ENCODE measurements at regions not wholly inside any gene's neighbourhood (a gene's known extent, or its start where the extent isn't known, plus 50 kb on each side); places are given as distances from the start of the nearest gene placed in this dataset.

GRCh38 chr3:83251490-83251889 is 1490.0 kb upstream of the GBE1 start:
- Histone ChIP-seq H3K4me1 (ENCODE audit: insufficient read depth) (no peaks in the 10 kb centered on the region), H3K36me3 (ENCODE audit: insufficient read depth) (no peaks in the 10 kb centered on the region), H3K27ac (ENCODE audit: low read depth) (no peak overlapping the region), H3K9me2 (ENCODE audit: insufficient read depth) (peaks cover 4% of the 10 kb centered on the region), H4K20me1 (replicated peaks; ENCODE audit: insufficient read depth) (no peaks in the 10 kb centered on the region), H2AFZ (no peak overlapping the region), H3K79me2 (replicated peaks; ENCODE audit: insufficient read depth) (no peaks in the 10 kb centered on the region), H3F3A (replicated peaks; ENCODE audit: low read depth) (no peaks in the 10 kb centered on the region), H3K4me2 (no peak overlapping the region), H3K4me3 (no peak overlapping the region), H3K27me3 (ENCODE audit: insufficient read depth) (no peaks in the 10 kb centered on the region)
- no peak for DNase-seq (ENCODE audit: low spot score)
- no peaks in the 10 kb centered on the region for H3K27me3 Mint-ChIP-seq (ENCODE audit: insufficient read depth, low read depth, poor library complexity)
- no peak for ATAC-seq
- H3K9me3 Mint-ChIP-seq, result no peaks in the 10 kb centered on the region
- H3K27ac Mint-ChIP-seq, result no peak overlapping the region
- TF ChIP-seq JUNB (IDR thresholded peaks at IDR 0.05; ENCODE audit: unreplicated experiment) (no peak), POLR2AphosphoS5 (IDR thresholded peaks at IDR 0.05; ENCODE audit: low read depth) (no peak), REST (IDR thresholded peaks at IDR 0.05; ENCODE audit: unreplicated experiment) (no peak), ZNF114 (CRISPR knock-in tag; IDR thresholded peaks at IDR 0.05) (no peak), EZH2 (IDR thresholded peaks at IDR 0.05; ENCODE audit: low read depth, unreplicated experiment) (no peak), EZH2phosphoT487 (IDR thresholded peaks at IDR 0.05; ENCODE audit: unreplicated experiment) (no peak), CREB1 (CRISPR knock-in tag; IDR thresholded peaks at IDR 0.05; ENCODE audit: low read depth) (no peak), ZNF331 (CRISPR knock-in tag; IDR thresholded peaks at IDR 0.05; ENCODE audit: low read depth) (no peak), NANOG (IDR thresholded peaks at IDR 0.05; ENCODE audit: borderline replicate concordance) (no peak), ETS1 (IDR thresholded peaks at IDR 0.05) (no peak), STAT1 (IDR thresholded peaks at IDR 0.05; ENCODE audit: unreplicated experiment) (no peak)
- TF ChIP-seq, protein P1, sequence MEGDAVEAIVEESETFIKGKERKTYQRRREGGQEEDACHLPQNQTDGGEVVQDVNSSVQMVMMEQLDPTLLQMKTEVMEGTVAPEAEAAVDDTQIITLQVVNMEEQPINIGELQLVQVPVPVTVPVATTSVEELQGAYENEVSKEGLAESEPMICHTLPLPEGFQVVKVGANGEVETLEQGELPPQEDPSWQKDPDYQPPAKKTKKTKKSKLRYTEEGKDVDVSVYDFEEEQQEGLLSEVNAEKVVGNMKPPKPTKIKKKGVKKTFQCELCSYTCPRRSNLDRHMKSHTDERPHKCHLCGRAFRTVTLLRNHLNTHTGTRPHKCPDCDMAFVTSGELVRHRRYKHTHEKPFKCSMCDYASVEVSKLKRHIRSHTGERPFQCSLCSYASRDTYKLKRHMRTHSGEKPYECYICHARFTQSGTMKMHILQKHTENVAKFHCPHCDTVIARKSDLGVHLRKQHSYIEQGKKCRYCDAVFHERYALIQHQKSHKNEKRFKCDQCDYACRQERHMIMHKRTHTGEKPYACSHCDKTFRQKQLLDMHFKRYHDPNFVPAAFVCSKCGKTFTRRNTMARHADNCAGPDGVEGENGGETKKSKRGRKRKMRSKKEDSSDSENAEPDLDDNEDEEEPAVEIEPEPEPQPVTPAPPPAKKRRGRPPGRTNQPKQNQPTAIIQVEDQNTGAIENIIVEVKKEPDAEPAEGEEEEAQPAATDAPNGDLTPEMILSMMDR (conservative IDR thresholded peaks at IDR 0.05; ENCODE audit: low read depth in 2 of 2), result no peak
- TF ChIP-seq, protein P2, sequence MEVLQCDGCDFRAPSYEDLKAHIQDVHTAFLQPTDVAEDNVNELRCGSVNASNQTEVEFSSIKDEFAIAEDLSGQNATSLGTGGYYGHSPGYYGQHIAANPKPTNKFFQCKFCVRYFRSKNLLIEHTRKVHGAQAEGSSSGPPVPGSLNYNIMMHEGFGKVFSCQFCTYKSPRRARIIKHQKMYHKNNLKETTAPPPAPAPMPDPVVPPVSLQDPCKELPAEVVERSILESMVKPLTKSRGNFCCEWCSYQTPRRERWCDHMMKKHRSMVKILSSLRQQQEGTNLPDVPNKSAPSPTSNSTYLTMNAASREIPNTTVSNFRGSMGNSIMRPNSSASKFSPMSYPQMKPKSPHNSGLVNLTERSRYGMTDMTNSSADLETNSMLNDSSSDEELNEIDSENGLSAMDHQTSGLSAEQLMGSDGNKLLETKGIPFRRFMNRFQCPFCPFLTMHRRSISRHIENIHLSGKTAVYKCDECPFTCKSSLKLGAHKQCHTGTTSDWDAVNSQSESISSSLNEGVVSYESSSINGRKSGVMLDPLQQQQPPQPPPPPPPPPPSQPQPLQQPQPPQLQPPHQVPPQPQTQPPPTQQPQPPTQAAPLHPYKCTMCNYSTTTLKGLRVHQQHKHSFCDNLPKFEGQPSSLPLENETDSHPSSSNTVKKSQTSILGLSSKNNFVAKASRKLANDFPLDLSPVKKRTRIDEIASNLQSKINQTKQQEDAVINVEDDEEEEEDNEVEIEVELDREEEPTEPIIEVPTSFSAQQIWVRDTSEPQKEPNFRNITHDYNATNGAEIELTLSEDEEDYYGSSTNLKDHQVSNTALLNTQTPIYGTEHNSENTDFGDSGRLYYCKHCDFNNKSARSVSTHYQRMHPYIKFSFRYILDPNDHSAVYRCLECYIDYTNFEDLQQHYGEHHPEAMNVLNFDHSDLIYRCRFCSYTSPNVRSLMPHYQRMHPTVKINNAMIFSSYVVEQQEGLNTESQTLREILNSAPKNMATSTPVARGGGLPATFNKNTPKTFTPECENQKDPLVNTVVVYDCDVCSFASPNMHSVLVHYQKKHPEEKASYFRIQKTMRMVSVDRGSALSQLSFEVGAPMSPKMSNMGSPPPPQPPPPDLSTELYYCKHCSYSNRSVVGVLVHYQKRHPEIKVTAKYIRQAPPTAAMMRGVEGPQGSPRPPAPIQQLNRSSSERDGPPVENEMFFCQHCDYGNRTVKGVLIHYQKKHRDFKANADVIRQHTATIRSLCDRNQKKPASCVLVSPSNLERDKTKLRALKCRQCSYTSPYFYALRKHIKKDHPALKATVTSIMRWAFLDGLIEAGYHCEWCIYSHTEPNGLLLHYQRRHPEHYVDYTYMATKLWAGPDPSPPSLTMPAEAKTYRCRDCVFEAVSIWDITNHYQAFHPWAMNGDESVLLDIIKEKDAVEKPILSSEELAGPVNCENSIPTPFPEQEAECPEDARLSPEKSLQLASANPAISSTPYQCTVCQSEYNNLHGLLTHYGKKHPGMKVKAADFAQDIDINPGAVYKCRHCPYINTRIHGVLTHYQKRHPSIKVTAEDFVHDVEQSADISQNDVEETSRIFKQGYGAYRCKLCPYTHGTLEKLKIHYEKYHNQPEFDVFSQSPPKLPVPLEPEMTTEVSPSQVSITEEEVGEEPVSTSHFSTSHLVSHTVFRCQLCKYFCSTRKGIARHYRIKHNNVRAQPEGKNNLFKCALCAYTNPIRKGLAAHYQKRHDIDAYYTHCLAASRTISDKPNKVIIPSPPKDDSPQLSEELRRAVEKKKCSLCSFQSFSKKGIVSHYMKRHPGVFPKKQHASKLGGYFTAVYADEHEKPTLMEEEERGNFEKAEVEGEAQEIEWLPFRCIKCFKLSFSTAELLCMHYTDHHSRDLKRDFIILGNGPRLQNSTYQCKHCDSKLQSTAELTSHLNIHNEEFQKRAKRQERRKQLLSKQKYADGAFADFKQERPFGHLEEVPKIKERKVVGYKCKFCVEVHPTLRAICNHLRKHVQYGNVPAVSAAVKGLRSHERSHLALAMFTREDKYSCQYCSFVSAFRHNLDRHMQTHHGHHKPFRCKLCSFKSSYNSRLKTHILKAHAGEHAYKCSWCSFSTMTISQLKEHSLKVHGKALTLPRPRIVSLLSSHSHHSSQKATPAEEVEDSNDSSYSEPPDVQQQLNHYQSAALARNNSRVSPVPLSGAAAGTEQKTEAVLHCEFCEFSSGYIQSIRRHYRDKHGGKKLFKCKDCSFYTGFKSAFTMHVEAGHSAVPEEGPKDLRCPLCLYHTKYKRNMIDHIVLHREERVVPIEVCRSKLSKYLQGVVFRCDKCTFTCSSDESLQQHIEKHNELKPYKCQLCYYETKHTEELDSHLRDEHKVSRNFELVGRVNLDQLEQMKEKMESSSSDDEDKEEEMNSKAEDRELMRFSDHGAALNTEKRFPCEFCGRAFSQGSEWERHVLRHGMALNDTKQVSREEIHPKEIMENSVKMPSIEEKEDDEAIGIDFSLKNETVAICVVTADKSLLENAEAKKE (CRISPR knock-in tag; IDR thresholded peaks at IDR 0.05), result no peak
- H3K36me3 Mint-ChIP-seq (ENCODE audit: low read depth), result no peaks in the 10 kb centered on the region
- H3K4me3 Mint-ChIP-seq, result no peak overlapping the region
- no peaks in the 10 kb centered on the region for H3K4me1 Mint-ChIP-seq
